Keratinocyte (primary cell): ENCODE measurements at regions not wholly inside any gene's neighbourhood (a gene's known extent, or its start where the extent isn't known, plus 50 kb on each side); places are given as distances from the start of the nearest gene placed in this dataset.

Experiments
- DNase-seq: peaks from one replicate; pipeline ENCODE4 v3.0.0-alpha.2; 2011; ENCODE audit warnings: low read depth, missing footprints, low spot score
- FAIRE-seq: peaks from 2 replicates; lab custom pipeline; 2011; peaks lifted over from hg19 to GRCh38; lab: Jason Lieb, UNC
- H2AFZ ChIP-seq: 2 replicates; pipeline ENCODE4 v1.6.0; 2012; ENCODE audit warnings: low read length, control low read depth, inconsistent platforms; ENCODE audit not compliant: control insufficient read depth
- H3K27ac ChIP-seq: 2 replicates; pipeline ENCODE4 v1.5.1; 2011; ENCODE audit warnings: low read length; ENCODE audit not compliant: control insufficient read depth, insufficient read depth
- H3K27me3 ChIP-seq: 3 replicates; pipeline ENCODE4 v1.6.0; 2011; ENCODE audit warnings: low read length; ENCODE audit not compliant: control insufficient read depth, insufficient read depth; ENCODE audit errors: extremely low read depth
- H3K36me3 ChIP-seq, 2 experiments: 2 replicates in 1 of 2; 3 replicates in 1 of 2; pipeline ENCODE4 v1.5.1; 2011; ENCODE audit warnings: low read length in 2 of 2, mild to moderate bottlenecking in 1 of 2; ENCODE audit not compliant: control insufficient read depth in 2 of 2, insufficient read depth in 2 of 2; ENCODE audit errors: extremely low read depth in 1 of 2
- H3K4me1 ChIP-seq: 3 replicates; pipeline ENCODE4 v1.5.1; 2011; ENCODE audit warnings: low read length; ENCODE audit not compliant: control insufficient read depth, insufficient read depth; ENCODE audit errors: extremely low read depth
- H3K4me2 ChIP-seq: 3 replicates; pipeline ENCODE4 v1.6.0; 2011; ENCODE audit warnings: low read depth, low read length; ENCODE audit not compliant: control insufficient read depth, insufficient read depth; ENCODE audit errors: extremely low read depth
- H3K4me3 ChIP-seq, 3 experiments: fragments of 200-600 bp in 1 of 3; sonication (generic) in 1 of 3; 2 replicates in 2 of 3; 3 replicates in 1 of 3; pipeline ENCODE4 v1.5.1; 2011 to 2016; ENCODE audit warnings: low read length in 3 of 3, mild to moderate bottlenecking in 3 of 3, control low read depth in 2 of 3, inconsistent platforms in 1 of 3, low read depth in 1 of 3, mixed read lengths in 1 of 3, mixed run types in 1 of 3, moderate library complexity in 1 of 3; ENCODE audit not compliant: control insufficient read depth in 2 of 3, insufficient read depth in 2 of 3; ENCODE audit errors: extremely low read depth in 1 of 3
- H3K79me2 ChIP-seq: 2 replicates; pipeline ENCODE4 v1.6.0; 2012; ENCODE audit warnings: low read length; ENCODE audit not compliant: control insufficient read depth, insufficient read depth
- H3K9ac ChIP-seq: 3 replicates; pipeline ENCODE4 v1.6.0; 2011; ENCODE audit warnings: low read length; ENCODE audit not compliant: control insufficient read depth, insufficient read depth; ENCODE audit errors: extremely low read depth
- H3K9me1 ChIP-seq: 3 replicates; pipeline ENCODE4 v1.6.0; 2011; ENCODE audit warnings: low read length; ENCODE audit not compliant: control insufficient read depth, insufficient read depth; ENCODE audit errors: extremely low read depth
- H3K9me3 ChIP-seq: 2 replicates; pipeline ENCODE4 v1.5.1; 2012; ENCODE audit warnings: low read depth, low read length; ENCODE audit not compliant: control insufficient read depth
- H4K20me1 ChIP-seq: 3 replicates; pipeline ENCODE4 v1.6.0; 2011; ENCODE audit warnings: low read length; ENCODE audit not compliant: control insufficient read depth, insufficient read depth; ENCODE audit errors: extremely low read depth
- EZH2 ChIP-seq: IDR thresholded peaks from one replicate; pipeline ENCODE4 v1.6.1; 2012; ENCODE audit warnings: inconsistent platforms, mild to moderate bottlenecking, low read length, moderate library complexity
- dilution Hi-C: fragments of 300-500 bp; cut with MboI; formaldehyde crosslinking; loops from one replicate; pipeline ENCODE4 v1.7.0; 2020; ENCODE audit warnings: low sequenced_read_pairs; ENCODE audit not compliant: extremely low pct_ligation_motif_present
- TF ChIP-seq, protein P1 (sequence below), 3 experiments: IDR thresholded peaks in 1 of 3; conservative IDR thresholded peaks in 1 of 3; optimal IDR thresholded peaks in 1 of 3; 2 replicates in 2 of 3; 3 replicates in 1 of 3; pipeline versions ENCODE3 to v1.5.1; 2011; ENCODE audit warnings: low read length in 3 of 3, mild to moderate bottlenecking in 3 of 3, moderate library complexity in 2 of 3, control low read depth in 1 of 3, inconsistent platforms in 1 of 3; ENCODE audit not compliant: insufficient read depth in 2 of 3; ENCODE audit errors: extremely low read depth in 1 of 3

GRCh38 chr2:65669574-65669973, 237.2 kb upstream of the SPRED2 start:
- Histone ChIP-seq H3K79me2 (no peaks in the 10 kb centered on the region), H3K9me1 (no peaks in the 10 kb centered on the region), H3K9me3 (no peaks in the 10 kb centered on the region), H2AFZ (no peak overlapping the region), H3K9ac (no peak overlapping the region), H3K4me3 (no peak overlapping the region), H3K27ac (no peak overlapping the region), H3K27me3 (no peaks in the 10 kb centered on the region), H3K36me3 (no peaks in the 10 kb centered on the region), H4K20me1 (no peaks in the 10 kb centered on the region), H3K4me1 (peaks cover 2% of the 10 kb centered on the region), H3K4me2 (no peak overlapping the region)
- DNase-seq, result no peak
- FAIRE-seq, result no peak
- no peak for TF ChIP-seq EZH2
- TF ChIP-seq, protein P1, sequence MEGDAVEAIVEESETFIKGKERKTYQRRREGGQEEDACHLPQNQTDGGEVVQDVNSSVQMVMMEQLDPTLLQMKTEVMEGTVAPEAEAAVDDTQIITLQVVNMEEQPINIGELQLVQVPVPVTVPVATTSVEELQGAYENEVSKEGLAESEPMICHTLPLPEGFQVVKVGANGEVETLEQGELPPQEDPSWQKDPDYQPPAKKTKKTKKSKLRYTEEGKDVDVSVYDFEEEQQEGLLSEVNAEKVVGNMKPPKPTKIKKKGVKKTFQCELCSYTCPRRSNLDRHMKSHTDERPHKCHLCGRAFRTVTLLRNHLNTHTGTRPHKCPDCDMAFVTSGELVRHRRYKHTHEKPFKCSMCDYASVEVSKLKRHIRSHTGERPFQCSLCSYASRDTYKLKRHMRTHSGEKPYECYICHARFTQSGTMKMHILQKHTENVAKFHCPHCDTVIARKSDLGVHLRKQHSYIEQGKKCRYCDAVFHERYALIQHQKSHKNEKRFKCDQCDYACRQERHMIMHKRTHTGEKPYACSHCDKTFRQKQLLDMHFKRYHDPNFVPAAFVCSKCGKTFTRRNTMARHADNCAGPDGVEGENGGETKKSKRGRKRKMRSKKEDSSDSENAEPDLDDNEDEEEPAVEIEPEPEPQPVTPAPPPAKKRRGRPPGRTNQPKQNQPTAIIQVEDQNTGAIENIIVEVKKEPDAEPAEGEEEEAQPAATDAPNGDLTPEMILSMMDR (optimal IDR thresholded peaks at IDR 0.05 in 1 of 3, IDR thresholded peaks at IDR 0.05 in 1 of 3, conservative IDR thresholded peaks at IDR 0.05 in 1 of 3; ENCODE audit: extremely low read depth in 1 of 3, insufficient read depth in 2 of 3, low read length in 3 of 3), result no peak
- dilution Hi-C loops, result no loop called here

- Histone ChIP-seq H3K27ac (no peak overlapping the region), H3K9ac (no peak overlapping the region), H3K9me1 (no peaks in the 10 kb centered on the region), H3K9me3 (no peaks in the 10 kb centered on the region), H3K4me3 (no peak overlapping the region), H2AFZ (no peak overlapping the region), H4K20me1 (no peaks in the 10 kb centered on the region), H3K79me2 (no peaks in the 10 kb centered on the region), H3K27me3 (peaks cover 3% of the 10 kb centered on the region), H3K4me2 (no peak overlapping the region), H3K4me1 (peaks cover 2% of the 10 kb centered on the region), H3K36me3 (no peaks in the 10 kb centered on the region)
- TF ChIP-seq, protein P1 (optimal IDR thresholded peaks at IDR 0.05 in 1 of 3, IDR thresholded peaks at IDR 0.05 in 1 of 3, conservative IDR thresholded peaks at IDR 0.05 in 1 of 3; ENCODE audit: extremely low read depth in 1 of 3, insufficient read depth in 2 of 3, low read length in 3 of 3), result no peak
- TF ChIP-seq EZH2, result no peak
- FAIRE-seq, result no peak
- dilution Hi-C loops, result no loop called here
- DNase-seq, result no peak
Observed at GRCh38 chr2:65668744-65669143, 236.3 kb upstream of the SPRED2 start.
